HG03442 (cell line): ENCODE measurements at regions not wholly inside any gene's neighbourhood (a gene's known extent, or its start where the extent isn't known, plus 50 kb on each side); places are given as distances from the start of the nearest gene placed in this dataset.
"Not testable (repeated sequence)": the region's sequence is repeated elsewhere in the genome, so short reads cannot be mapped to it uniquely, and the experiment has no call there.

Source experiments
- ATAC-seq: cut with Tn5 transposase; IDR thresholded peaks from one replicate; pipeline ENCODE4 v1.9.1; 2021; ENCODE audit warnings: mild to moderate bottlenecking, moderate library complexity; ENCODE audit not compliant: unreplicated experiment

GRCh38 chr7:119522263-119522662 is 750.7 kb upstream of the KCND2 start:
- no peak for ATAC-seq

GRCh38 chr7:119522698-119523097 is 750.3 kb upstream of the KCND2 start:
- ATAC-seq, result no peak

DNA sequence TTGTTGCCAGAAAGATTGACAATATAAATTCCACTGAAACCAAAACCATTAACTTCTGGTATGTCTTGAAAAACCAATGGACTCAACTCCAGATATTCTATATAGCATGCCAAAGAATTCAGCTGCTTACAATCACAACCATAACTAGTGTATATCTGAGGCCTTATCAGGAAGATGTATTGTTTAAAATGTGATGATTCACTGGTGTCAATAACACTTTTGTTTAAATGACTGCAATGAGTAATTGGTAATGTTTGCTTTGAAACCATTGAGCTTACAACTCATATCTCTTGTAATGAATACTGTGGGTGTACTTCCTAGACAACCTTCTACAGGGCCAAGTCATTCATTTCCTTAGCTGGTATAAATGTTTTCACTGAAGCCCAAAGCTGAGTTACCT is 727.9 kb upstream of the KCND2 start:
- no peak for ATAC-seq

- no peak for ATAC-seq
Observed at GRCh38 chr7:119555788-119556187, 717.2 kb upstream of the KCND2 start.

GRCh38 chr7:119556436-119556835 is 716.5 kb upstream of the KCND2 start:
- ATAC-seq, result no peak

DNA sequence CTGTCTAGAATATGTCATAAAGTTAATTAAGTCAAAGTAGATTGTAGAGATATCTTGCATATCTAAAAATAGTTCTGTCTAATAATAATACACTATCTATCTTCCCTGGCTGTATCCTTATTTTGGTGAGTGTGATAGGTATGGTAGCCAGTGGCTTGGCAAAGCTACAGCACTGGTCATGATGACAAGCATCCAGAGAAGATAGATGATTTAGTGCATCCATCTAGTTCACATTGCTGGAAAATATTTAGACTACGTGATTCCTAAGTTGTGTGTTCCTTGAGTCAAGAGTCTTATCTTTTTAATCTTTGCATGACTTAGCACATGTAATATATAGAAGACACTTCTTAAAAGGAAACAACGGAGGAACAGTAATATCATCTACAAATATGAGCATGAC is 711.2 kb upstream of the KCND2 start:
- ATAC-seq, result no peak

DNA sequence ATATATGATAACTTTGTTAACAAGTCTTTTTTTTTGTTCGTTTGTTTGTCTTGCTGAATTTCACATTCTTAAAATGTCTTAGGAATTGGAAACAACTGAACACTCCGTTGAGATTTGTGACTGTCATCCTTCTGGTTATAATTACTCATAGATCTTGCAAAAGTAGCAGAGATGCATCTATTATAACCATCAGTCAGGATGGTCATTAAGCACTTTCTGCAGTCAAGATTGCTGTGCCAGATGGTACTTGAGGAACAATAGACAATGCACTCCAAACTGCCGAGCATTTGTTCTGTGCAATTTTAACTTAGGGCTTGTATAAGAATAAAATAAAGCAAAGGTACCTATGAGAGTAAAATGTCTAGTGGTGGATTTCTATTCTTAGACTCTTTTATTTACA is 710.1 kb upstream of the KCND2 start:
- no peak for ATAC-seq

DNA sequence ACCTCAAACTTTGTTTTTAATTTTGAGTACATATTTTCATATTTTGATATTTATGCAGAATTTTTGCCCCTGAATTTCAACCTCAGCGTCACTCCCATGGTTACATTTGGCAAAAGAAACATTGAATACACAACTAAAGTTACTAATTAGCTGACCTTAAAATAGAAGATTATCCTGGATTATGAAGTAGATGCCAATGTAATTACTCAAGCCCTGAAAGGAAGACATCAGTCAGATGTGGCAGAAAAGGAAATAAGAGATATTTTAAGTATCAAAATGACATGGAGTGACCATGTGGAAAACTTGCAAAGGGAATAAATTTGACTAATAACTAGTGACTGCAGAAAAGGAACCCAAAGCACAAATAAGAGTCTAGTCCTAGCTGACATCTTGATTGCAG is 701.3 kb upstream of the KCND2 start:
- no peak for ATAC-seq

- ATAC-seq, result no peak
Observed at GRCh38 chr7:119572132-119572531, 700.8 kb upstream of the KCND2 start.

- ATAC-seq, result no peak
Observed at GRCh38 chr7:119572541-119572940, 700.4 kb upstream of the KCND2 start.

DNA sequence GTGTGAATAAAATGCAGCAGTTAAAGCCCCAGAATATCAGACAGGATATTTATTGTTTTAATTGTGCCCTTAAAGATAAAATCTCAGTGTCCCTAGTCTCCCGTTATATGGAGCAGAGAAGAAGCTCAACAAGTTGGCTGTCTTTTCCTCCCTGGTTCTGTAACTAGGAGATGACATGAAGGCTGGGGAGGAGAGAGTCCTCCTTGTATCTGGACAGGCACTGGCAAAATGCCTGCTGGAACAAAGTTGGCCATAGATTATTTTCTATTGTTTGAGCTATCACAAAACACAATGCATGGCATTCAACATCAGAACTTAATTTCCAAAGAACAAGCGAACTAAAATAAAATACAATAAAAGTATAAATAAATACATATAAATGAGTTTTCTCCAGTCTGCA is 694.9 kb upstream of the KCND2 start:
- ATAC-seq, result no peak

GRCh38 chr7:119594956-119595355 is 678.0 kb upstream of the KCND2 start:
- ATAC-seq, result no peak

- ATAC-seq, result no peak
Observed at GRCh38 chr7:119596651-119597050, 676.3 kb upstream of the KCND2 start.

- ATAC-seq, result no peak
Observed at GRCh38 chr7:119606297-119606696, 666.7 kb upstream of the KCND2 start.

GRCh38 chr7:119620769-119621168 is 652.2 kb upstream of the KCND2 start:
- ATAC-seq, result no peak

DNA sequence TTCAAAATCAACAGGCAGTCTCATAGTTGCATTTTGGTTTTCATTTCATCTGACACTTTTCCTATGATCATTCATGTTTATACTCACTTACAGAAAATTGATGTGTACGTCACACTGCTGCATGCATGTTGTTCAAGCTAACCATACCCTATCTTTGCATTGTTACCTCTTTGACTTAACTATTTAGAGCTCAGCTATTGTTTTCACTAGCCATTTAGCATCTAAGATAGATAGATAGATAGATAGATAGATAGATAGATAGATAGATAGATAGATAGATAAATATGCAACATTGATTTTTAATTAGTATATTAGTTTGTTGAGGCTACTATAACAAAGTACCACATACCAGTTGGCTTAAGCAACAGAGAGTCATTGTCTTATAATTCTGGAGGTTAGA is 649.5 kb upstream of the KCND2 start:
- ATAC-seq, result no peak

GRCh38 chr7:119630406-119630969 is 642.5 kb upstream of the KCND2 start:
- ATAC-seq, result no peak

DNA sequence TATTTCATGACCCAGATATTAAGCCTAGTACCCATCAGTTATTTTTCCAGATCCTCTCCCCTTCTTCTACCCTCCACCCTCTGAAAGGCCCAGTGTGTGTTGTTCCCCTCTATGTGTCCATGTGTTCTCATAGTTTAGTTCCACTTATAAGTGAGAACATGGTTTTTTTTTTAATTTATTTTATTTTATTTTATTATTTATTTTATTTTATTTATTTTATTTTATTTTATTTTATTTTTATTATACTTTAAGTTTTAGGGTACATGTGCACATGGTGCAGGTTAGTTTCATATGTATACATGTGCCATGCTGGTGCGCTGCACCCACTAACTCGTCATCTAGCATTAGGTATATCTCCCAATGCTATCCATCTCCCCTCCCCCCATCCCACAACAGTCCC is 639.2 kb upstream of the KCND2 start:
- not testable (repeated sequence) for ATAC-seq

DNA sequence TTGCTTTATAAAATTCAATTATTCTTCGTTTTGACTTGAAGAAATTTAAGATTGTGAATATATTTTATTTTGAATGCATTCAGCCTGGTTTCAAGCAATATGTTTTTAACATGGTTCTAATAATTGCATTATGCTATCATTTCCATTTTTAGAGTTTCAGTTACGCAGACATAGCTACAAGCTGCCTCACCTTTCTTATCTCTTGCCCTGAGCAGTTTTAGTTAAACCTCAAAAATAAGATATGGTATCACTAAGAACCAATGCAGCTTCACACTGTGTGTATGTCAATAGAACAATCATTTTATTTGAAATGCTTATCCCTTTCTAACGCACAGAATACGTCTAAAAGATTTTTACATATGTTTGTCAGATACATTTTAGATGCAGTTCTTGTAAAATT is 632.6 kb upstream of the KCND2 start:
- ATAC-seq, result no peak

GRCh38 chr7:119640861-119641260 is 632.1 kb upstream of the KCND2 start:
- ATAC-seq, result no peak

DNA sequence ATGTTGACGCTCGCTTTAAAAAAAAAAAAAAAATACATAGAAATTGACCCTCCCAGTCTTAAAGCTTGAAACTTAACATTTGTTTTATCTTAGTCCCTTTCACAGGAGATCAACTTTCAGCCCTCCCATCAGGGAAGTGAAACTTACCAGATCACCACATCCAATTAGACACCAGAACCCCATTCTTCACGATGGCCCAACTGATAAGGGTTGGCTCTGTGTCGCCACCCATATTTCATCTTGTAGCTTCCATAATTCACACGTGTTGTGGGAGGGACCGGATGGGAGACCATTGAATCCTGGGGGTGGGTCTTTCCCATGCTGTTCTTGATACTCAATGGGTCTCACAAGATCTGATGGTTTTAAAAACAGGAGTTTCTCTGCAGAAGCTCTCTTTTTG is 629.4 kb upstream of the KCND2 start:
- ATAC-seq, result no peak

GRCh38 chr7:119647286-119647685 is 625.7 kb upstream of the KCND2 start:
- ATAC-seq, result no peak

- not testable (repeated sequence) for ATAC-seq
Observed at GRCh38 chr7:119648752-119649151, 624.2 kb upstream of the KCND2 start.

GRCh38 chr7:119660080-119660479 is 612.9 kb upstream of the KCND2 start:
- ATAC-seq, result no peak
